OCI-LY3 (cell line): ENCODE measurements at regions not wholly inside any gene's neighbourhood (a gene's known extent, or its start where the extent isn't known, plus 50 kb on each side); places are given as distances from the start of the nearest gene placed in this dataset.

ENCODE experiments used
- CTCF ChIP-seq: fragments of 200-600, 300-600 bp; sonication (generic); IDR thresholded peaks from 2 replicates; pipeline ENCODE4 v1.5.1; 2014; ENCODE audit warnings: antibody characterized with exemption, low read length, low read depth
- EZH2phosphoT487 ChIP-seq: fragments of 200-600 bp; shearing (Covaris generic); IDR thresholded peaks from 2 replicates; pipeline ENCODE4 v1.6.1; 2018; ENCODE audit warnings: antibody characterized with exemption, mixed run types, low read depth

- TF ChIP-seq EZH2phosphoT487 (no peak), CTCF (no peak)
These were observed 1366.1 kb upstream of the CELF4 start for GRCh38 chr18:38931754-38932050.
